Cardiac fibroblast (primary cell): ENCODE measurements at regions not wholly inside any gene's neighbourhood (a gene's known extent, or its start where the extent isn't known, plus 50 kb on each side); places are given as distances from the start of the nearest gene placed in this dataset.

Experiments
- DNase-seq, 2 donors: peaks; one replicate each; pipeline versions ENCODE4 v3.0.0 to v3.0.0-alpha.2; 2010; ENCODE audit warnings: low read depth in 2 of 2
- H3K4me3 ChIP-seq, 2 donors: replicated peaks in 1 of 2; 1 replicate in 1 of 2; 2 replicates in 1 of 2; pipeline ENCODE4 v1.5.1; 2011; ENCODE audit warnings: low read depth in 2 of 2, low read length in 2 of 2, mild to moderate bottlenecking in 2 of 2, moderate library complexity in 1 of 2
- CTCF ChIP-seq: IDR thresholded peaks from one replicate; pipeline ENCODE4 v1.5.1; 2011; ENCODE audit warnings: low read depth, mild to moderate bottlenecking, low read length, inconsistent platforms

GRCh38 chr3:82815417-82816058 lies 1054.1 kb upstream of the GBE1 start:
- no peak overlapping the region for H3K4me3 ChIP-seq
- no peak for DNase-seq
- no peak for TF ChIP-seq CTCF

- H3K4me3 ChIP-seq, result no peak overlapping the region
- no peak for TF ChIP-seq CTCF
- no peak for DNase-seq
Measured at GRCh38 chr3:82814660-82815059, 1053.2 kb upstream of the GBE1 start.

GRCh38 chr3:82807781-82808180 lies 1046.3 kb upstream of the GBE1 start:
- TF ChIP-seq CTCF, result no peak
- no peak for DNase-seq
- no peak overlapping the region for H3K4me3 ChIP-seq

- no peak for TF ChIP-seq CTCF
- no peak for DNase-seq
- H3K4me3 ChIP-seq, result no peak overlapping the region
Measured at GRCh38 chr3:82802501-82802900, 1041.1 kb upstream of the GBE1 start.

GRCh38 chr3:82800248-82800647 lies 1038.8 kb upstream of the GBE1 start:
- no peak for TF ChIP-seq CTCF
- no peak for DNase-seq
- no peak overlapping the region for H3K4me3 ChIP-seq

- no peak for DNase-seq
- TF ChIP-seq CTCF, result no peak
- H3K4me3 ChIP-seq, result no peak overlapping the region
Measured at GRCh38 chr3:82796765-82797164, 1035.3 kb upstream of the GBE1 start.

GRCh38 chr3:82791241-82791640 lies 1029.8 kb upstream of the GBE1 start:
- no peak overlapping the region for H3K4me3 ChIP-seq
- no peak for DNase-seq
- TF ChIP-seq CTCF, result no peak
